ENCODE measurements at regions not wholly inside any gene's neighbourhood (a gene's known extent, or its start where the extent isn't known, plus 50 kb on each side); places are given as distances from the start of the nearest gene placed in this dataset.

- TF ChIP-seq EP300 (IDR thresholded peaks at IDR 0.05) (no peak), CTCF (IDR thresholded peaks at IDR 0.05) (no peak), POLR2A (IDR thresholded peaks at IDR 0.05) (no peak)
- DNase-seq: no peak
- intact Hi-C loops (cut with DNase I): no loop called here
- H3K4me3 ChIP-seq: no peak overlapping the region
- no peaks in the 10 kb centered on the region for H3K9me3 ChIP-seq
- H3K4me1 ChIP-seq (ENCODE audit: insufficient read depth): no peaks in the 10 kb centered on the region
- H3K27me3 ChIP-seq: no peaks in the 10 kb centered on the region
- H3K27ac ChIP-seq: no peak overlapping the region
- WGBS, 3 donors: 47 to 68% (median 51%) methylated on average over 1 of the region's 1 CpG
- H3K36me3 ChIP-seq: no peaks in the 10 kb centered on the region
Observed at GRCh38 chrX:12032082-12032481, 106.2 kb upstream of the FRMPD4 start.

- no peak overlapping the region for H3K27ac ChIP-seq
- DNase-seq: no peak
- H3K4me1 ChIP-seq (ENCODE audit: insufficient read depth): no peaks in the 10 kb centered on the region
- no peaks in the 10 kb centered on the region for H3K9me3 ChIP-seq
- 62 to 69% (median 67%) methylated on average over 6 of the region's 6 CpGs for WGBS, 3 donors
- H3K4me3 ChIP-seq: no peak overlapping the region
- no peaks in the 10 kb centered on the region for H3K27me3 ChIP-seq
- intact Hi-C loops (cut with DNase I): no loop called here
- no peaks in the 10 kb centered on the region for H3K36me3 ChIP-seq
- TF ChIP-seq CTCF (IDR thresholded peaks at IDR 0.05) (no peak), EP300 (IDR thresholded peaks at IDR 0.05) (no peak)
Observed at GRCh38 chrX:12034741-12035140, 103.5 kb upstream of the FRMPD4 start.

- WGBS, 3 donors: 76 to 79% (median 76%) methylated on average over 4 of the region's 4 CpGs
- DNase-seq: no peak
- TF ChIP-seq EP300 (IDR thresholded peaks at IDR 0.05) (no peak), POLR2A (IDR thresholded peaks at IDR 0.05) (no peak), CTCF (IDR thresholded peaks at IDR 0.05) (no peak)
Observed at GRCh38 chrX:12042615-12043014, 95.7 kb upstream of the FRMPD4 start.

GRCh38 chrX:12052109-12052508 is 86.2 kb upstream of the FRMPD4 start:
- Histone ChIP-seq H3K9me3 (no peaks in the 10 kb centered on the region), H3K36me3 (no peaks in the 10 kb centered on the region), H3K27me3 (no peaks in the 10 kb centered on the region), H3K4me1 (ENCODE audit: insufficient read depth) (no peaks in the 10 kb centered on the region), H3K4me3 (no peak overlapping the region), H3K27ac (no peak overlapping the region)
- 49 to 52% (median 50%) methylated on average over 1 of the region's 1 CpG for WGBS, 3 donors
- TF ChIP-seq EP300 (IDR thresholded peaks at IDR 0.05): no peak
- no peak for DNase-seq
- intact Hi-C loops (cut with DNase I): no loop called here

More at GRCh38 chrX:12042615-12043014, 95.7 kb upstream of the FRMPD4 start:
- H3K9me3 ChIP-seq: no peaks in the 10 kb centered on the region
- intact Hi-C loops (cut with DNase I): no loop called here
- H3K4me1 ChIP-seq (ENCODE audit: insufficient read depth): no peaks in the 10 kb centered on the region
- no peak overlapping the region for H3K27ac ChIP-seq
- no peak overlapping the region for H3K4me3 ChIP-seq
- H3K27me3 ChIP-seq: no peaks in the 10 kb centered on the region
- no peaks in the 10 kb centered on the region for H3K36me3 ChIP-seq

GRCh38 chrX:12058087-12058486 is 80.2 kb upstream of the FRMPD4 start:
- intact Hi-C loops (cut with DNase I): no loop called here
- no peak for DNase-seq
- no peak for TF ChIP-seq POLR2A (IDR thresholded peaks at IDR 0.05)
- no peak for TF ChIP-seq CTCF (IDR thresholded peaks at IDR 0.05)

More at GRCh38 chrX:12058087-12058486, 80.2 kb upstream of the FRMPD4 start:
- Histone ChIP-seq H3K27ac (no peak overlapping the region), H3K9me3 (no peaks in the 10 kb centered on the region), H3K27me3 (no peaks in the 10 kb centered on the region), H3K36me3 (no peaks in the 10 kb centered on the region), H3K4me1 (ENCODE audit: insufficient read depth) (no peaks in the 10 kb centered on the region), H3K4me3 (no peak overlapping the region)
- WGBS, 3 donors: 57 to 69% (median 62%) methylated on average over 4 of the region's 4 CpGs
